Left renal cortex interstitium (tissue), 4 donors: ENCODE measurements at regions not wholly inside any gene's neighbourhood (a gene's known extent, or its start where the extent isn't known, plus 50 kb on each side); places are given as distances from the start of the nearest gene placed in this dataset.
"Not testable (repeated sequence)": the region's sequence is repeated elsewhere in the genome, so short reads cannot be mapped to it uniquely, and the experiment has no call there.

Experiments used
- DNase-seq, 4 donors: peaks; one replicate each; pipeline ENCODE4 v3.0.0-alpha.2; 2013; ENCODE audit warnings: low read depth in 4 of 4, low spot score in 2 of 4, missing footprints in 1 of 4

GRCh38 chr9:82052081-82052480, 63.5 kb downstream of the SPATA31D1 start:
- DNase-seq, result no peak

DNA sequence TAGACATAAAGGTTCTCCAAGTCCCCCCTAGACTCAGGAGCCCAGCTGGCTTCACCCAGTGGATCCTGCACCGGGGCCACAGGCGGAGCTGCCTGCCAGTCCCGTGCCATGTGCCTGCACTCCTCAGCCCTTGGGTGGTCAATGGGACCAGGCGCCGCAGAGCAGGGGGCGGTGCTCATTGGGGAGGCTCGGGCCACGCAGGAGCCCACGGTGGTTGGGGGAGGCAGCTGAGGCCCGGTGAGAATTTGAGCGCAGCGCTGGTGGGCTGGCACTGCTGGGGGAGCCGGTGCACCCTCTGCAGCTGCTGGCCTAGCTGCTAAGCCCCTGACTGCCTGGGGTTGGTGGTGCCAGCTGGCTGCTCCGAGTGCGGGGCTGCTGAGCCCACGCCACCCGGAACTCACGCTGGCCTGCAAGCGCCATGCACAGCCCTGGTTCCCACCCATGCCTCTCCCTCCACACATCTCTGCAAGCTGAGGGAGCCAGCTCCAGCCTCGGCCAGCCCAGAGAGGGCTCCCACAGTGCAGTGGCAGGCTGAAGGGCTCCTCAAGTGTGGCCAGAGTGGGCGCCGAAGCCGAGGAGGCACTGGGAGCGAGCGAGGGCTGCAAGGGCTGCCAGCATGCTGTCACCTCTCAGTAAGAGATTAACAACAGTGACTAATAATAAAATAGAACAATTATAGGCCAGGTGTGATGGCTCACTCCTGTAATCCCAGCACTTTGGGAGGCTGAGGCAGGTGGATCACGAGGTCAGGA, 65.9 kb downstream of the SPATA31D1 start:
- DNase-seq, result no peak

DNA sequence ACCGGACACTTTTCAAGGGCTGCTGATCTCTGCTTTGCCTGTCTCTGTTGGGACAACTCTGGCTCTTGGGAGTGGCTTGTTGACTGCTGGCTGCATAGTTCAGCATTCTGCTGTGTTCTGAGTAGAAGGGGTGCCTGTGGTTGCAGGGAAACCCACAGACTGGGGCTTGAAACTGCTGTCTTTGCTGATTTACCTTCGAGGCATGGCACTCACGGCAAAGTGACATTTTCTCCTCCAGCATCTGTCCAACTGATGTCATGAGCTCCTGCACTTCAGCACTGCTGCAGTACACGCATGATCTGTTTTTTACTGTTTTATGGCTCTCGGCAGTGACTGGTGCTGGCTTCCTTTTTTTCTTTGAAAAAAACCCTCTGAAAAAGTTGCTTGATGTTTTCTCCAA, 69.2 kb downstream of the SPATA31D1 start:
- DNase-seq, result no peak

DNA sequence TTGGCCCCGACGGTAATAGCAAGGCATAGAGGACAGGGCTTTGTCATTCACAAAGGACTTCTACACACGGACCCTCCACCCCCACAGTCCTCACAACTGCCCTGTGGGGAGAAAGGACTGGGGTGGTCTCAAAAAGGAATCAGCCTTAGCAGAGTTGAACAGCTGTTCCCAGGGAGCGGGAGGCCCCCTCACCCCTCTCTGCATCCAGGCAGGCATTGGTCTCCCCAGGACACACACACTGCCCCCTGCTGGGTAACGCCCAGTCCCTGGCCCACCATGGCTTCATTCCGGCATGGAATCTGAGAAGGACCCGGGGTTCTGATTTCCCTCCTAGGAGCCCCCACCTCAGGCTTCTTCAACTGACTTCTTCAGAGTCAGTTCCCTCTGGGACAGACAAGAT, 73.2 kb downstream of the SPATA31D1 start:
- DNase-seq, result not testable (repeated sequence)

DNA sequence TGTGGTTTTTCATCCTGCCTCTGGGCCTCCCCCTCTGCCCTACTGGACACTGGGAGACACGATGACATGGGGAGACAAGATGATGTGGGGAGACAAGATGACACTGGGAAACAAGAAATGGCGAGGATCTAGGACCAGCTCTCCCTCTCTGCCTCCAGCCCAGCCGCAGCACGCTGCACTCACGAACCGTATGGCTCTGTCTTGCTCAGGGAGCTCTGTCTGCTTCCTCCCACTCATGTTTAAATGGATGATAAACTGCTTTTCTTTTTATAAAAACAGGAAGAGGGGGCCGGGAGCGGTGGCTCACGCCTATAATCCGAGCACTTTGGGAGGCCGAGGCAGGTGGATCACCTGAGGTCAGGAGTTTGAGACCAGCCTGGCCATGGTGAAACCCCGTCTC, 73.7 kb downstream of the SPATA31D1 start:
- no peak for DNase-seq

DNA sequence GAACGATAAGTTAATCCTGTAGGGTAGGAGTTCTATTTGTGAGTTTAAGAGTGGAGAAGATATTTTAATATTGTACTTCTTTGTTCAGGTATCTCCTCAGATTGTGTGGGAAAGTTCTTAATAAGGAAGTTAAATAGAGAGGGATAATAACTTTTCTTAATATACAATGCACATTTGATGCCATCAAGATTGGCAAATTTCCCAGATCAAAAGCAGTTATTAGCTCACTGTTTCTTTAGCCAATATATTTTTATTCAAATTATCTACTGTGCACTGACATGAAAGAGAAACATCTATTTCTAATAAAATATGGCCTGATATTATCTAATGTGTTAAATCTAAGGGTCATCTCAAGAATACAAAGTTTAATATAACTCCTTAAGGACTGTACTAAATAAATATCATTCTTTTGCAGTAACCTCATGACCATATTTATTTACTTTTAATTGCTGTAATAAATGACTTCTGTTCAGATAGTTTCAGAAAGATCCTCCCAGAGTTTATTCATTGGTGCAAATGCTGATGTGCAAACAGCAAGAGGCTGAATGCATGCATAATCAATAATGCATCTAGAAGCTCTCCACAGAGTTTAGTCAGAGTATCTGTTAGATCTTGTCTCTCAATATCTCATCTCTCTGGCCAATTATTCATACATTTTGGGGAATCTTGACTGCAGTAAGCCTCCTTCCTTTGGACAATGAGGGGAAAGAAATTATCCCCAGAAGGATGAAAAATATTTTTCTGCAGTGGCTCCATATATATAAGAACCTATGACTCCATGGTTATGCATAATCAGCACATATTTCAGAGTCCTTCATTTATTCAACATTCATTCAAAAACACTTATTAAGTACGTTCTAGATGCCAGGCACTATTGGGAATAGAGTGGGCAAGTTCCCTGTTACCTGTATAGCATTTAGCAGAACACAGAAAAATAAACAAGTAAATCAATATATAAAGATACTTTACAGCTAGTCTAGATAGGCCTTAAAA, 85.3 kb downstream of the SPATA31D1 start:
- DNase-seq, result no peak

DNA sequence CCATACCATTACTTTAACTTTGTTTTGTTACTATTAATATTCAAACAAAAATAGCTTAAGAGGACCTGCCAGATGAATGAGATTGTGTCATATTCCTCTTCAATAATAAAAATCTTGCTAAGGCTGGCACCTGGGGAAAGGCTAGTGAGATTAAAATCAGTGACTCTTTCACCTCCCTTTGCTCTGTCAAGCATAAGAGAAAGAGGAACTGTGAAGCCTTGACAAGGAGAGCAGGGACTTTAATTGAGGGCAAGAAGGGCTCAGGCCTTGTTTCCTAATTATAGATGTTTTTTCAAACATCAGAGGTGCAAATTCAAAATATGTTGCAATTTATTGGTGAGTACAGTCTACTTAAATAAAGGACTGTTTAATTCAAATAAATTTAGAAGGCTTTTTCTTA, 91.7 kb downstream of the SPATA31D1 start:
- DNase-seq, result no peak

- no peak for DNase-seq
Observed at GRCh38 chr9:82081496-82081895, 92.9 kb downstream of the SPATA31D1 start.

- DNase-seq, result no peak
Observed at GRCh38 chr9:82082563-82082962, 94.0 kb downstream of the SPATA31D1 start.

GRCh38 chr9:82088591-82088990, 100.0 kb downstream of the SPATA31D1 start:
- DNase-seq, result no peak

DNA sequence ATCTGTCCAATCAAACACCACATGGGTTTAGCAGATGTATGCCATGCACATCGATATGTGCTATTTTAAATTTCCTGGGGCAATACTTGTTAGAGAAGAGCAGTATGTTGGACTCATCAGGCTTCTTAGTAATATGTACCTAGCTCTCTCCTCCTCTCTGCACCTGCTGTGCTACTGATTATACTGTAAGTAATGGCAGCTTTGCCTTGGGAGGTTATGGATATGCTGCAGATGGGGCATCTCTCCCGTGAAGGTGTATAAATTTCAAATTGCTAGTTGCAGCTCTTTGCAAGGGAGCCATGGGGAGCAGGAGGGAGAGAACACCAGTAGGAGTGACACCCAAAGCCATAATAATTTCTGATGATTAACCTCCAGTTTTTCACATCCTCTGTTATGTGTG, 101.5 kb downstream of the SPATA31D1 start:
- DNase-seq, result no peak

DNA sequence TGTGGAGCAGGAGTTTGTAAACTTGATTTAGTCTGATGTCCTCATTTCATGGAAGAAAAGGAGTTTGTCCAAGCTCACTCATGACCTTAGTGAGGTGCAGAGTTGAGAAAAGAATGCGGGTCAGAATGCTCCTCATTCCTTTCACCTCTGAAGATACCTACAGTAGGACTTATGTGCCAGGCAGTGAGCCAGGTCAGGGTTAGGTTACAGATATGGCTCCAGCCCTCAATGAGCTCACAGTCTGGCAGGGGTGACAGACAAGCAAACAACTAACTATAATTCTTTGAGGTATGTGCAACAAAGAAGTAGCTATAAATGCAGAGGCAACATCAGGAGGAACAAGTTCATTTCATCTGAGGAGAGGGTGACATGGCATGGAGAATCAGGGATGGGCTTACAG, 102.5 kb downstream of the SPATA31D1 start:
- DNase-seq, result no peak

DNA sequence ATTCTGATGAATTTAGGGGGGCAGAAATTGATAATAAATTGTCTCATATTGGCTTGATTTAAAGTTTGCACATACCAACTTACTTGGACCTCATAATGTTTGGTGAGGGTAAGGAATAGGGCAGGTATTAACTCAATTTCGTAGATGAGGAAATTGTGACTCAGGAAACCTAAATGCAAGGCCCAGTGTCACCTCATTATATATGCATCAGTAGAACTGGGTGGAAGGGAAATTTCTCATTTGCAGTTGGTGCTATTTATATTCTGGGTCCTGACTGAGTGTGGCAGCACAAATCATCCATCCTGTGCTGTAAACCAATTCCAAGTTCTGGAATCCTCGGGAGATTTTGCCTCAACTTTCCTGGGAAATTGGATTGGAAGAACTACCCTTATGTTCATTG, 103.0 kb downstream of the SPATA31D1 start:
- no peak for DNase-seq

- no peak for DNase-seq
Observed at GRCh38 chr9:82101475-82101874, 112.9 kb downstream of the SPATA31D1 start.

DNA sequence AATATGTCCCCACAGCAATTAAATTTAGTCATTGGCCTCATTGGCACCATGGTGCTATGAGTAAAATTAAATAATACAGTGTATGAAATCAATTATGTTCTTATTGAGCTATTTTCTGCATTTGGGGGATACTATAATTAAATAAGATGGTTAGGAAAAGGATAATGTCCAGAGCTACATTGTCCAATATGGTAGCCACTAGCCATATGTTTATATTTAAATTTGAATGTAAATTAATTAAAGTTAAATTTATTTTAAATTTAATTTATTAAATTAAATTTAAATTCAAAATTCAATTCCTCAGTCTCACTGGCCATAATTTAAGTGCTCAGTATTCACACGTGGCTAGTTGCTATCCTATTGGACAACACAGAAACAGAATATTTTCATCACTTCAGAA, 115.7 kb downstream of the SPATA31D1 start:
- no peak for DNase-seq

DNA sequence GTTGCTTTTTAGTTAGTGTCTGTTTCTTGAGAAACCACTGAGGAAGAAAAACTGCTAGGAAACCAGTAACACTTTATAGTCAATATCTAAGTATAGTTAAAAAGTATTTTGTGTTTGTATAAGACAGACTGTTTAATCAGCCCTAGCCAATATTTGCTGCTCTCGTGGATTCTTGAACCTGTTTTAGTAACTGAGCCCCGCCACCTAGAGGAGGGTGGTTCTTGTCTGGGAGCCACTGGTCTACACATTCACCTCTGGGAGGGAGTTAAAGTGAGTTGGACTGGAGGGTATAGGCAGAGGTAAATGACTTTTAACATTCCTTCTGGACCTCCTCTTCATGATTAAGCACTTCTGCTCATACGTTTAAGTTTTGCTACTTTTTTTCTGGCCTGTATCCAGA, 117.2 kb downstream of the SPATA31D1 start:
- DNase-seq, result no peak

DNA sequence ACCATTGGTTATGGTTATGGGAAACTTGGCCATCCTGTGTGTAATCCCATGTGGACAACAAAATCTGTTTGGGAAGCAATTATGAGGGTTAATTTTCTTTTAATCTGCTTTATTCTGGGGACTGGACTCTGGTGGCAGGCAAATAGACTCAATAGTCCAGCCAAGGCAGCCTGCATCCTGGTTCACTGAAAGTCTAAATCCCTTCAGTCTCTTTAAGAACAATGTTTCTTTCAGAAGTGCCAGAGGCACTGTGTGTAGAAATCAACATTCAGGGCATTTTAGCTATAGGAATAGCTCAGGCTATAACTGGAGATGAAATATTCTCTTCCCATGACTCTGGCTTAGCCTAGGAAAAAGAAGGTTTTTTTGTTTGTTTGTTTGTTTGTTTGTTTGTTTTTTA, 118.0 kb downstream of the SPATA31D1 start:
- DNase-seq, result no peak

DNA sequence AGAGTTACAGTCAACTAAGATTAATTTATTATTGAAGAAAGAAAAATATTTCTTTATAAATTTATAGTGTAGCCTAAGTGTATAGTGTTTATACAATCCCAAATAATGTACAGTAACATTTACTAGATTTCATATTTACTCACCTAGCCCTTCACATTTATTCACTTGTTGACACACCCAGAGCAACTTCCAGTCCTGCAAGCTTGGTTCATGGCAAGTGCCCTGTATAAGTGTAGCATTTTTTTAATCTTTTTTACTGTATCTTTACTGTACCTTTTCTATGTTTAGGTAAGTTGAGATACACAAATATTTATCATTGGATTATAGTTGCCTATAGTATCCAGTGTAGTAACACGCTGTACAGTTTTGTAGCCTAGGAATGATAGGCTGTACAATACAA, 119.9 kb downstream of the SPATA31D1 start:
- no peak for DNase-seq

GRCh38 chr9:82108941-82109340, 120.4 kb downstream of the SPATA31D1 start:
- no peak for DNase-seq

DNA sequence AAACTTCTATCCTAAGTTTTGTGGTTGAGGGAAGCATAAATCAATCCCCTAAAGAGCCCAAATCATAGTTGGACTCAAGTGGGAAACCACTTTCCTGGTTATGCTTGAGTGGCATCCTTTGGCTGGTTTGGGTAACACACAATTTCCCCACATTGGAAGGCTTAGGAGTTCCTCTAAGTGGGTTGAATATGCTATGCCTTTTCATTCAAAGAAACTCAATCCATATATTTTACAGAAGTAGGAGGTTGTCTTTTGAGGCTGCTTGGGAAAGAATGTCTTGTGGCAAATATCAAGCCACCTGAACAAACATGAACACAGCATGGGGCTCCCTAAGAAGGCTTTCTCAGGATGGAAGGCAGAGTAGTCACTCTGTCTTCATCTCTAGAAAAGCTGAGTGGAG, 121.1 kb downstream of the SPATA31D1 start:
- DNase-seq, result no peak

DNA sequence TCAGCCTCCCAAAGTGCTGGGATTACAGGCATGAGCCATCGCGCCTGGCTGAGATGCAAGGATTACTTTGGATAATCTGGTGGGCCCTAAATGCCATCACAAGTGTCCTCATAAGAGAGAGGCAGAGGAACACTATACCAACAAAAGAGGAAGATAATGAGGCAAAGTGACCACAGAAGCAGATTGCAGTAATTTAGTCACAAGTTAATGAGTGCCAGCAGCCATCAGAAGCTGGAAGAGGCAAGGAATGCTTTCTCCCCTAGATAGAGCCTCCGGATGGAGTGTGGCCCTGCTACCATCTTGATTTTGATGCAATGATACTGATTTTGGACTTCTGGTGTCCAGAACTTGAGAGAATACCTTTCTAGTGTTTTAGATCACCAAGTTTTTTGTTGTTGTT, 122.3 kb downstream of the SPATA31D1 start:
- DNase-seq, result no peak

DNA sequence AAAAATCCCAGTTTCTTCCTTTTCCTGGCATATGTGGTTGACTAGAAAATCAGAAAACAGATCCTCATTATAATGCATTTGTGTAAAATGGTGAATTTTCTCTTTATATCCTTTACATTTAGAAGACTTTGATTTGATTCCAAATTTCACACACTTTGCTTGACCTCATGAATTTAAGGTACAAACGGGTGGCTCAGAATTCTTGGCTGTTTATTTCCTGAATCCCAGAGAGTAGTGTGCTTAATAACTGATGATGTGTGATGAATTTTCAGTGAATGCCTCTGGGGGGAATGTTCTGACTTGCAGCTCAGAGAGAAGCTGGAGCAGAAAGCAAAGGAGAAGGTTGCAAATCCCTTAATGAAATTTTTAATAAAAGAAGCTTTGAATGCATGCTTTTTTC, 126.8 kb downstream of the SPATA31D1 start:
- DNase-seq, result no peak
